Vagina (tissue), 2 donors: ENCODE measurements at regions not wholly inside any gene's neighbourhood (a gene's known extent, or its start where the extent isn't known, plus 50 kb on each side); places are given as distances from the start of the nearest gene placed in this dataset.

Experiments
- POLR2A ChIP-seq, 2 donors: fragments of 450-650 bp; IDR thresholded peaks; one replicate each; pipeline ENCODE4 v1.6.1; 2017; ENCODE audit warnings: antibody characterized with exemption in 2 of 2, mild to moderate bottlenecking in 2 of 2, moderate library complexity in 2 of 2
- POLR2AphosphoS5 ChIP-seq, 2 donors: sonication (generic); formaldehyde crosslinking; IDR thresholded peaks; one replicate each; pipeline ENCODE4 v1.9.0; 2017; ENCODE audit warnings: antibody characterized with exemption in 2 of 2, mild to moderate bottlenecking in 2 of 2, low read depth in 1 of 2; ENCODE audit not compliant: insufficient read depth in 1 of 2
- TF ChIP-seq, protein P1 (sequence below), 3 experiments: fragments of 450-650 bp in 2 of 3; fragments of 200-600 bp in 1 of 3; sonication (generic) in 1 of 3; IDR thresholded peaks; one replicate each; pipeline ENCODE4 v1.5.1; 2017 to 2019; ENCODE audit warnings: antibody characterized with exemption in 3 of 3, mild to moderate bottlenecking in 2 of 3, moderate library complexity in 2 of 3

DNA sequence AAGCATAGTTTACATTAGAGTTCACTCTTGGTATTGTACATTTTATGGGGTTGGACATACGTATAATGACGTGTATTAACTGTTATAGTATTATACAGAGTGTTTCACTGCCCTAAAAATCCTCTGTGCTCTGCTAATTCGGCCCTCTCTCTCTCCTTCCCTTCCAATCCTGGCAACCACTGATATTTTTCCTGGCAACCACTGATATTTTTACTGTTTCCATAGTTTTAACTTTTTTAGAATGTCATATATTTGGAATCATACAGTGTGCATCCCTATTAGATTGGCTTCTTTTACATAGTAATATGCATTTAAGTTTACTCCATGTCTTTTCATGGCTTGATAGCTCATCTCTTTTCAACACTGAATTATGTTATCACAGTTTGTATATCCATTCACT lies 526.7 kb downstream of the RIT2 start:
- TF ChIP-seq, protein P1, sequence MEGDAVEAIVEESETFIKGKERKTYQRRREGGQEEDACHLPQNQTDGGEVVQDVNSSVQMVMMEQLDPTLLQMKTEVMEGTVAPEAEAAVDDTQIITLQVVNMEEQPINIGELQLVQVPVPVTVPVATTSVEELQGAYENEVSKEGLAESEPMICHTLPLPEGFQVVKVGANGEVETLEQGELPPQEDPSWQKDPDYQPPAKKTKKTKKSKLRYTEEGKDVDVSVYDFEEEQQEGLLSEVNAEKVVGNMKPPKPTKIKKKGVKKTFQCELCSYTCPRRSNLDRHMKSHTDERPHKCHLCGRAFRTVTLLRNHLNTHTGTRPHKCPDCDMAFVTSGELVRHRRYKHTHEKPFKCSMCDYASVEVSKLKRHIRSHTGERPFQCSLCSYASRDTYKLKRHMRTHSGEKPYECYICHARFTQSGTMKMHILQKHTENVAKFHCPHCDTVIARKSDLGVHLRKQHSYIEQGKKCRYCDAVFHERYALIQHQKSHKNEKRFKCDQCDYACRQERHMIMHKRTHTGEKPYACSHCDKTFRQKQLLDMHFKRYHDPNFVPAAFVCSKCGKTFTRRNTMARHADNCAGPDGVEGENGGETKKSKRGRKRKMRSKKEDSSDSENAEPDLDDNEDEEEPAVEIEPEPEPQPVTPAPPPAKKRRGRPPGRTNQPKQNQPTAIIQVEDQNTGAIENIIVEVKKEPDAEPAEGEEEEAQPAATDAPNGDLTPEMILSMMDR (IDR thresholded peaks at IDR 0.05): no peak
- TF ChIP-seq POLR2A (IDR thresholded peaks at IDR 0.05) (no peak), POLR2AphosphoS5 (IDR thresholded peaks at IDR 0.05; ENCODE audit: insufficient read depth in 1 of 2, low read depth in 1 of 2) (no peak)
